GM21367 (cell line): ENCODE measurements at regions not wholly inside any gene's neighbourhood (a gene's known extent, or its start where the extent isn't known, plus 50 kb on each side); places are given as distances from the start of the nearest gene placed in this dataset.
A peak's percentile ranks its signal among the peaks of the same experiment; 100 is the strongest.

Experiments used
- ATAC-seq: cut with Tn5 transposase; IDR thresholded peaks from one replicate; pipeline ENCODE4 v1.9.1; 2021; ENCODE audit not compliant: unreplicated experiment

- peak; percentile 77 for ATAC-seq
Observed at GRCh38 chr2:12507295-12507694, 209.4 kb upstream of the TRIB2 start.

DNA sequence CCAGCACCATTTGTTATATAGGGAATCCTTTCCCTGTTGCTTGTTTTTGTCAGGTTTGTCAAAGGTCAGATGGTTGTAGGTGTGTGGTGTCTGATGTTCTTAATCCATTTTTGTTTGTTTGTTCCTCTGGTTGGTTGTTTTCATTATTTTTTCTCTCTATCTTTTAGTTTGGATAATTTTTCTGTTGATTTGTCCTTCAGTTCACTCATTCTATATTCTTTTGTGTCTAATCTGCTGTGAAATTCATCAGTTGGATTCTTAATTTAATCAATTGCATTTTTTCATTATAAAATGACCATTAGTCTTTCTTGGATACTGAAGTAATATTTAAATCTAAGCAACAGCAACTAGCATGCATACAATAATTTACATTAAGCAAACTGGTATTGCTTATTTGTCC is 206.7 kb upstream of the TRIB2 start:
- ATAC-seq: no peak

DNA sequence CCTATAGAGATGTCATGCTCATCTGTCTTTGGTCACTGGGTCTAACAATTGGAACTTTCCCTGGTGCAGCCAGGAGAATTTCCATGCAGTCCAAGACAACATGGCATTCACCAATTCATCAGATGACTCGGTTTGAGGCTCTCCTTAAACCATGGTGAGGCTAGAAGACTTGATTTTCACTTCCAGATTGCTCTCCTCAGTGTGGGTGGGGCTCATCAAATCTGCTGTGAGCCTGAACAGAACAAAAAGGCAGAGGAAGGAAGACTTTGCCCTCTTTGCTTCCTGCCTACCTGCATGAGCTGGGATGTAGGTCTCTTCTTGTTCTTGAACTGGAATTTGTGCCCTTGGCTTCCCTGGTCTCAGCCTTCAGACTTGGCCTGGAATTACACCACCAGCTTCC is 203.4 kb upstream of the TRIB2 start:
- no peak for ATAC-seq

GRCh38 chr2:12514168-12514567 is 202.6 kb upstream of the TRIB2 start:
- no peak for ATAC-seq

DNA sequence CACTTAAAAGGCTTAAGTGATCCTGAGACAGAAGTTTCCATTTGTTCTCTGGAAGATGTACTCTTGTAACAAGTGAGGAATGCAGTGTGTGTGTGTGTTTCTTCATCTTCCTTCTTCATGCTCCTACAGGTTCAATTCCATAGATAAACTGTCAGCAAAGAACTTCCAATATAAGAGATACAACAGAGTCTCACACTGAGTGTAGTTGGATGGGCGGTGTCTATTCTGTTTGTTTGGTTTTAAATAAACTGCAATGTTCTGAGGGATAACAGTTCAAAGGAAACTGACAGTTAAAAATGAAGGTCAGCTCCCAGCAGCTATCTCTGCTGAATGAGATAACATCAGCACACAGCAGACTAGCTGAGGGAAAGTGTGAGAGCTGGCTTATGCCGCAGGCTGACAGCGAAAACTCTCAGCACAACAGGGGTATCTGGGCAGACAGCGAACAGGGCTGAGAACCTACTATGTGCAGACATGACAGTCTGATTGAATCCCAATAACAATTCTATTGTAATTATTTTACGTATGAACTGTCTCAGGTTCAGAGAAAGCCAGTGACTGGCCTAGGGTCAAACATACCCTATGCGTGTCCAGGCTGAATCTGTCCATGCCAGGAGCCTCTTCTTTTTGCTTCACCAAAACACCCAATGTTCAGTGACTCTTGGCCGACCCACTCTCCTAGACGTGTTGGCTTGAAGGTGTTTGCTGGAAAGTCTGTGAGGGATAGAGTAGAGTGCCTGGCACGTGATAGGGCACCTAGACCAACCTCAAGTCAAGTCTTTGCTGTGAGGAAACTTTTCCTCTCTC is 201.9 kb upstream of the TRIB2 start:
- ATAC-seq: no peak

DNA sequence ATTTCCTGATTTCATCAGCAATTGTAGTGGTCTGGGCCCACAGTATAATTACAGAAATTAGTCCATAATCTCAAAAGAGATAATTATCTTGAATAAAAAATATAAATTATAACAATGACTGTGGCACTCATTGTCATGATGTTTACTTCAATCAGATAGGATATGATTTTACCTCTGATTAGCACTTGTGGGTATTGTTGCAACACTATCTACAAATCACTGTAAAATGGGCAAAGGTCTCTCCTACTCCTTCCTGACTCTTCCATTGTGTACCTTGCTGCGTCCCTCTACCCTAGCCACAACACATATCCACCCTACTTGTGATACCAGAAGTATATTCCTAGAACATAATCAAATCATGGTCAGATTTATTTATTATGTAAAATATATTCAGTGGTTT is 200.9 kb upstream of the TRIB2 start:
- ATAC-seq: no peak

- no peak for ATAC-seq
Observed at GRCh38 chr2:12533337-12534005, 183.3 kb upstream of the TRIB2 start.

DNA sequence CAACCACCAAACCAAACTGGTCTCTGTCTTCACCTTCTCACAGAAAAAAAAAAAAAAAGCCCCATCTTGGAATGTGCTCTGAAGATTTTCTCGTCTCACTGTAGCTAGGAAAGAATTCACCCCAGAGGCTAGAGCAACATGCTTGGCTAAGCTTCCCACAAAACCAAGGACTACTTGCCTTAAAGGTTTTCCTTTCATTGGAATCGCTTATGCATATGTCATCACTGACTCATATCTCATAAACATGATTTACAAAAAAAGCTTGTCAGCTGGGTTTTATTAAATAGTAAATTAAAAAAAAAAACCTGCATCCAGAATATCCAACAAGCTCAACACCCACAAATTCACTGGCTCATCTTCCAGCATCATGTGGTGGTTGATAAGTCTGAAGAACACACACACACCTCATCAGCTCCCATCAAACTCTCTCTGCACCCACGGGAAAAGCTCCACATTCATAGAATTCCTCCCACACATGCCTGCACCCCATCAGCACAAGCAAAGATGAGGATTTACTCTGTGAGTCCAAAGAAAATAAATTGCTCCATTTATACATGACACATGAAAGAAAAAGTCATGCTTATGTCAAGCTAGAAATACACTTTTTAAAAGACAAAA is 182.0 kb upstream of the TRIB2 start:
- no peak for ATAC-seq

- ATAC-seq: no peak
Observed at GRCh38 chr2:12536976-12537375, 179.8 kb upstream of the TRIB2 start.

- no peak for ATAC-seq
Observed at GRCh38 chr2:12538138-12538694, 178.5 kb upstream of the TRIB2 start.

DNA sequence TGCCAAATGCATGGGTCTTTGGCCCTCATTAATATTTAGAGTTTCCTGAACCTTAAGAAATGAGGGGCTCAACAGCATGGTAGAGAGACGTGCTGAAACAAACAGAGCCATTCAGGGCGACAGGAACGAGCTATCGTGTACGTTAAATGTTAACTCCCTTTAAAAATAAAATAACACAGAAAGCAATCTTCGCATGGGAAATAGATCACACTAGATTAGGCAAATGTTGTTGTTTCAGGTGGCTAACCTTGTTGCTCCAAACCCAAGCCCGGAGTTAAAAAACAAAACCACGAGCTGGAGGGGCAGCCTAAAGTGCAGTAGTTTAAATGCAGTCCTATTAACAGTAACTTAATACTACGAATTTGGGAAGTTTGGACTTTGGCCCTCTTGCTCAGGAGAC is 177.4 kb upstream of the TRIB2 start:
- ATAC-seq: no peak

GRCh38 chr2:12539776-12540562 is 176.8 kb upstream of the TRIB2 start:
- no peak for ATAC-seq

- ATAC-seq: no peak
Observed at GRCh38 chr2:12543076-12543977, 173.4 kb upstream of the TRIB2 start.

- ATAC-seq: peak; percentile 93
Observed at GRCh38 chr2:12543978-12544558, 172.7 kb upstream of the TRIB2 start.

DNA sequence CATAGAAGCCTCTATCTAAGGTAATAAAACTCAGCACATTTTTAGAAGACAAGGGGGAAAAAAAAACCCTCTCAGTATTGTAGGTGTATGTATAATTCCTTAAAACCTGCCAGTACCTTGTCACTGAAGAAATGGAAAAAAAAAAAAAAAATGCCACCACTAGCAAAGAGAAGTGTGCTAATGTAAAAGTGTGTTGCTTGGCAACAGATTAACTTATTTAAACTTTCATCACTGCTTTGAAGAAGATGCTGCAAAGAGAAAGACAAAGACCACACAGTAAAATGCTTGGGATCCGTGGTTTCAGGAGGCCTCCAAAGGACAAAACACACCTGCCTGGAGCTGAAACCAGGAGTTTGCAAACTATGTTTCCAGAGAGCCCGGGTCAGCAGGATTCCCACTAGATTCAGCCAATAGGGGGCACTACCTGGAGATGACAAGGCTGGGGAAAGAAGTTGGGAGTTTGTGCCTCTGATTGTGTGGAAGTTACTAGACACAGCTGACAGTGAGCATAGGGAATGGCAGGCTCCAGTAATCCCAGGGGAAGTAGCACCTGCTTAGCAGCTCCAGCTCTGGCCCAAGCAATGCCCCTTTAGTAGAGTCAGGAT is 169.1 kb upstream of the TRIB2 start:
- no peak for ATAC-seq

GRCh38 chr2:12548906-12549305 is 167.8 kb upstream of the TRIB2 start:
- no peak for ATAC-seq

DNA sequence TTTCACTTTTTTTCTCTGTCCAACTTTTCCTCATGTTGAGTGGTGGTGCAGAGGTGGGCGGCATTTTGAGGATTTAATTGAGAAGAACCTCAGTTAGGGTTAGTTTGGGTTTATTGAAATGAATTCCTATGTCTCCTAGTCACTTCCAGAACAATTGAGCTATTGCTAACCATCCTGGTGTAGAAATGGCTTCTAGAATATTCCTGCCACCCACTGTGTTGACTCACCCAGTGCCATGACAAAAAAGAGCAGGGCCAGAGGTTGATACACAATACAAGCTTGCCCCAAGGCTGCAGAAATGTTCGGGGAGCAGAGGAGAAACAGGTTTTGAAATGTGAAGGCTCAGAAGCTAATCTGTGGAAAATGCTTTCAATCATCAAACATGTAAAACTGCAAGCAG is 167.1 kb upstream of the TRIB2 start:
- no peak for ATAC-seq

DNA sequence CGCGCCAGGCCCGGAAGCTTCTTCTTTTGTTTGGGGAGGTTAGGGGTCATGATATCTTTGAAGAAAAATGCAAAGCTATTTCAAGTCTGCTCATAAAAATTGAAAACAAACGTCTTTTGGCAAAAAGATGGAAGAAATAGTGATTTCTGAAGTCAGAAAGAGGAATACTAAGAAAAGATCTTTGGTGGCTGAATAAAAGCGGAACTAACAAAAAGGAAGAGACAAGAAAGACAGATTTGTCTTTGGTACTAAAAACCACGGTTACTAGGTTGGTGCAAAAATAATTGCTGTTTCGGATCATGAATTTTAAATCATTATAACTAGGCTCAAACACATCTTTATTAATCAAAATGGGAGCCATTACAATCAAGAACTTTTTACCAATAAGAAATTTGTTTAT is 164.6 kb upstream of the TRIB2 start:
- ATAC-seq: no peak
